CD4-positive, CD25-positive, alpha-beta regulatory T cell (primary cell): ENCODE measurements at regions not wholly inside any gene's neighbourhood (a gene's known extent, or its start where the extent isn't known, plus 50 kb on each side); places are given as distances from the start of the nearest gene placed in this dataset.

ENCODE experiments used
- ATAC-seq, 2 donors: fragments of 150-1000 bp; cut with Tn5 transposase; one replicate each; pipeline ENCODE4 v1.10.0; 2021; ENCODE audit warnings: low read depth in 2 of 2, moderate number of reproducible peaks in 2 of 2, moderate library complexity in 1 of 2
- DNase-seq, 3 donors: peaks; one replicate each; pipeline versions ENCODE4 v3.0.0 to v3.0.0-alpha.2; 2012 to 2022; ENCODE audit warnings: mixed read lengths in 1 of 3
- H3K27ac ChIP-seq: one replicate; pipeline ENCODE4 v1.7.0; 2013; ENCODE audit warnings: mild to moderate bottlenecking, low read length; ENCODE audit not compliant: insufficient read depth, poor library complexity, severe bottlenecking
- H3K27me3 ChIP-seq: one replicate; pipeline ENCODE4 v1.7.0; 2013; ENCODE audit warnings: low read length; ENCODE audit not compliant: control insufficient read depth, insufficient read depth
- H3K36me3 ChIP-seq: one replicate; pipeline ENCODE4 v1.7.0; 2013; ENCODE audit warnings: mild to moderate bottlenecking, low read length, moderate library complexity; ENCODE audit not compliant: control insufficient read depth, insufficient read depth
- H3K4me1 ChIP-seq: 2 replicates; pipeline ENCODE4 v1.7.0; 2013; ENCODE audit warnings: mild to moderate bottlenecking, low read length; ENCODE audit not compliant: insufficient read depth, control insufficient read depth, poor library complexity, severe bottlenecking
- H3K4me3 ChIP-seq: one replicate; pipeline ENCODE4 v1.7.0; 2013; ENCODE audit warnings: low read depth, mild to moderate bottlenecking, low read length, moderate library complexity
- H3K9me3 ChIP-seq, 2 experiments: 1 replicate in 1 of 2; 2 replicates in 1 of 2; pipeline ENCODE4 v1.7.0; 2013; ENCODE audit warnings: low read length in 2 of 2, mild to moderate bottlenecking in 1 of 2, moderate library complexity in 1 of 2; ENCODE audit not compliant: control insufficient read depth in 2 of 2
- H3K27ac Mint-ChIP-seq, 3 donors: one replicate each; pipeline ENCODE4 v1.8.0; 2020 to 2022; ENCODE audit warnings: mild to moderate bottlenecking in 3 of 3, mixed read lengths in 3 of 3, moderate library complexity in 2 of 3
- H3K27me3 Mint-ChIP-seq: one replicate; pipeline ENCODE4 v1.8.0; 2022; ENCODE audit warnings: mild to moderate bottlenecking, mixed read lengths
- H3K36me3 Mint-ChIP-seq: one replicate; pipeline ENCODE4 v1.8.0; 2020; ENCODE audit warnings: mixed read lengths
- H3K4me1 Mint-ChIP-seq, 4 donors: one replicate each; pipeline ENCODE4 v1.8.0; 2020 to 2022; ENCODE audit warnings: mixed read lengths in 4 of 4, mild to moderate bottlenecking in 1 of 4
- H3K4me3 Mint-ChIP-seq, 4 donors: one replicate each; pipeline ENCODE4 v1.8.0; 2020 to 2022; ENCODE audit warnings: mild to moderate bottlenecking in 4 of 4, mixed read lengths in 4 of 4, moderate library complexity in 3 of 4
- H3K9me3 Mint-ChIP-seq, 7 donors: one replicate each; pipeline ENCODE4 v1.8.0; 2020 to 2022; ENCODE audit warnings: mixed read lengths in 7 of 7, mild to moderate bottlenecking in 3 of 7, moderate library complexity in 2 of 7

DNA sequence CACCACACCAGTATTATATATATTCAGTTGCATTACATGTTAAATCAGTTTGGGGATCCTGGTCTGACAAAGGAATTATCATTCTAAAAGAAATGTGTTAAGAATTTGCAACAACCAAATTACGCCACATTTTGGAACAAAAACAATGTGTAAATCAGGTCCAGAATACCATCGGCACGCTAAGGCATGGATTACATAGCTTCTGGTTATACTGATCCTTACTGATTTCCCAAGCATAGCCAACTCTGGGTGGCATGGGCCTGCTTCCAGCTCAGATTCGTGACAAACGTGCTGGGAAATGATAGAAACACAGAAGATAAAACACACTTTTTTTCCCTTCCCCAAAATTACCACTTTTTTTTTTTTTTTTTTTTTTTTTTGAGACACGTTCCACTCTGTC, 660.0 kb downstream of the SORCS1 start:
- no peak for DNase-seq
- Histone ChIP-seq H3K4me1 (no peaks in the 10 kb centered on the region), H3K4me3 (no peak overlapping the region), H3K9me3 (no peaks in the 10 kb centered on the region), H3K27ac (no peak overlapping the region), H3K36me3 (no peaks in the 10 kb centered on the region), H3K27me3 (no peaks in the 10 kb centered on the region)
- no peaks in the 10 kb centered on the region for H3K27me3 Mint-ChIP-seq
- ATAC-seq: no peak
- H3K36me3 Mint-ChIP-seq: no peaks in the 10 kb centered on the region
- H3K27ac Mint-ChIP-seq: no peak overlapping the region
- H3K4me1 Mint-ChIP-seq: no peaks in the 10 kb centered on the region
- no peak overlapping the region for H3K4me3 Mint-ChIP-seq
- H3K9me3 Mint-ChIP-seq: peaks cover 0 to 20% (median 10%) of the 10 kb centered on the region in 7 donors

DNA sequence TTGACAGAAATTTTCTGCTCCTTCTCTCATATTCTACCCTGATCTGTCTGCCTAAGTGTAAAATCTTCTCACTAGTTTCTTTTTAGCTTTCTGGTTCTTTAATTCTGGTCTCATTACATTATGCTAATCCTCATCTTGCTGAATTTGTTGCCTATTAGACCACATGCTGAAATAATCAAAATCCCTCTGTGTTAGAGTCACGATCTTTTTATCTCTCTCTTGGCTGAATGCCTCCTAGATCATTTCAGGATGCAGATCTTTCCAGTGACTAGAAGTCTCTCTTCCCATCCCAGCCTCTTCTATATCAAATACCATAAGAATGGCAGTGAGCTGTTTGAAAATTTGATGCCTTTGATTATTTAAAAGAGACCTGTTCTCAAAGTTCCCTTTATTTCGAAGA, 661.9 kb downstream of the SORCS1 start:
- Mint-ChIP-seq H3K9me3 (peaks cover 0 to 26% (median 13%) of the 10 kb centered on the region in 7 donors), H3K27ac (no peak overlapping the region), H3K4me3 (no peak overlapping the region), H3K4me1 (no peaks in the 10 kb centered on the region), H3K27me3 (no peaks in the 10 kb centered on the region), H3K36me3 (no peaks in the 10 kb centered on the region)
- no peaks in the 10 kb centered on the region for H3K27me3 ChIP-seq
- H3K4me3 ChIP-seq: no peak overlapping the region
- no peaks in the 10 kb centered on the region for H3K4me1 ChIP-seq
- no peak overlapping the region for H3K27ac ChIP-seq
- DNase-seq: no peak
- H3K36me3 ChIP-seq: no peaks in the 10 kb centered on the region
- no peaks in the 10 kb centered on the region for H3K9me3 ChIP-seq
- no peak for ATAC-seq

- no peaks in the 10 kb centered on the region for H3K36me3 ChIP-seq
- H3K27me3 Mint-ChIP-seq: no peaks in the 10 kb centered on the region
- no peaks in the 10 kb centered on the region for H3K9me3 ChIP-seq
- no peaks in the 10 kb centered on the region for H3K4me1 ChIP-seq
- no peaks in the 10 kb centered on the region for H3K36me3 Mint-ChIP-seq
- ATAC-seq (no peak), DNase-seq (no peak)
- no peak overlapping the region for H3K27ac Mint-ChIP-seq
- H3K4me1 Mint-ChIP-seq: no peaks in the 10 kb centered on the region
- H3K9me3 Mint-ChIP-seq: peaks cover 0 to 26% (median 12%) of the 10 kb centered on the region in 7 donors
- no peak overlapping the region for H3K27ac ChIP-seq
- H3K27me3 ChIP-seq: no peaks in the 10 kb centered on the region
- no peak overlapping the region for H3K4me3 ChIP-seq
- peak overlapping the region in 1 of 4 donors; percentile 52 for H3K4me3 Mint-ChIP-seq
Measured at GRCh38 chr10:106500925-106501525, 663.5 kb downstream of the SORCS1 start.

DNA sequence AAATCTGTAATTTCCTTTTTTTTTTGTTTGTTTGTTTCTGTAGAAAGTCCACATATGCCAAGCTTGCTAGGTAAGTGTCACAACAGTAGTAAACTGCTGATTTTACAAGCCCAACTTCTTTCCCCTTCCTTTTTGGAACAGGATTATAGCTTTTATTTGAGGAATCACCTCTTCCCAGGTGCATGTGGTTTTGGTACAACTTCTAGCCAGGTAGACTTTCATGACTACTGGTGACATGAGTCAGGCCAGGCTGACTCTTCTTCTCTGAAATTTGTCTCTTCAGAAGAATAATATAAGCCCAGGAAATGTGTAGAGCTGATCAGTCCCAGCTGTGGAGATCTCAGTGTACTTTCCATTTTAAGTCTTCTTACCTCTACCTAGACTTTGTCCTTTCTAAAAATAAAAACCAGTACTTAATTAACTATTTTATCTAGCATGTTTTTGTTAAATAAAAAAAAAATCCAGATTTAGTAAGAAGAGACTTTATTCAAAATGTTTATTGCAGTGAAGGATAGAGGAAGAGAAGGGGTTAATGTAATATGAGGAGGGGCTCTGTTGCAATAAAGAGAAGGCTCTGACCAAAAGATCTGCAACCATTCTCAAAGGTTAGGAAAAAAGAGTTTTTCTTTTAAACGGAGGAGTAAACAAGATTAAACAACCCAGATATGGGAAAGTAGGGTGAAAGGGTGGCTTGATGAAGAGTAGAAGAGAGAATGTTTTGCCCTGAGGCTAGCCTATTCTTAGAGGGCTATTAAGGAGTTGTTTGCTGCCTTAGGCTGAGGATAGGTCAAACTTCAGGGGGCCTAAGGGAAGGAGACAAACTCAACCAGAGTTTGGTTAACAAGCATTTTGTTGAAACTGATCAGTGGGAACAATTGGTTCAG, 664.2 kb downstream of the SORCS1 start:
- H3K4me3 Mint-ChIP-seq: peak overlapping the region in 1 of 4 donors; percentile 52
- H3K9me3 Mint-ChIP-seq: peaks cover 0 to 21% (median 14%) of the 10 kb centered on the region in 7 donors
- no peak overlapping the region for H3K4me3 ChIP-seq
- H3K36me3 Mint-ChIP-seq: no peaks in the 10 kb centered on the region
- no peaks in the 10 kb centered on the region for H3K36me3 ChIP-seq
- no peak for ATAC-seq
- H3K27ac Mint-ChIP-seq: no peak overlapping the region
- H3K4me1 ChIP-seq: no peaks in the 10 kb centered on the region
- no peaks in the 10 kb centered on the region for H3K27me3 ChIP-seq
- no peaks in the 10 kb centered on the region for H3K4me1 Mint-ChIP-seq
- H3K9me3 ChIP-seq: no peaks in the 10 kb centered on the region
- H3K27me3 Mint-ChIP-seq: no peaks in the 10 kb centered on the region
- DNase-seq: no peak
- H3K27ac ChIP-seq: no peak overlapping the region

DNA sequence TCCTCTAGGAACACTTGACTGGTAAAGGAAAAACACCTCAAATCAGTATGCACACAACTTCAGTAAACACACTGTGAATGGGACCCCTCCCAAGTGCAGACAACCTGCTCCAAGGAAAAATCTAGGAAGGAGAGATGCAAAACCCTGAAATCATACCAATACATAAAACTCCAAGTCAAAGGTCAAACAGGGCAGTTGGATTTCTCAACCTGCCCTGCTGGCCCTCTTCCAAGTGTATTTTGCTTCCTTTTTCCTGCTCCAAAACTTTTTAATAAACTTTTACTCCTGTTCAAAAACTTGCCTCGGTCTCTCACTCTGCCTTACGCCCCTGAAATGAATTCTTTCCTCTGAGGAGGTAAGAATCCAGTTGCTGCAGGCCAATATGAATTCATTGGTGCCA, 665.1 kb downstream of the SORCS1 start:
- no peak overlapping the region for H3K4me3 Mint-ChIP-seq
- H3K36me3 Mint-ChIP-seq: no peaks in the 10 kb centered on the region
- no peaks in the 10 kb centered on the region for H3K9me3 ChIP-seq
- no peak overlapping the region for H3K27ac Mint-ChIP-seq
- no peaks in the 10 kb centered on the region for H3K4me1 Mint-ChIP-seq
- no peak for ATAC-seq
- H3K4me1 ChIP-seq: no peaks in the 10 kb centered on the region
- no peaks in the 10 kb centered on the region for H3K36me3 ChIP-seq
- DNase-seq: no peak
- H3K27ac ChIP-seq: no peak overlapping the region
- H3K9me3 Mint-ChIP-seq: peaks cover 0 to 19% (median 14%) of the 10 kb centered on the region in 7 donors
- no peaks in the 10 kb centered on the region for H3K27me3 Mint-ChIP-seq
- no peak overlapping the region for H3K4me3 ChIP-seq
- H3K27me3 ChIP-seq: no peaks in the 10 kb centered on the region

- Mint-ChIP-seq H3K36me3 (no peaks in the 10 kb centered on the region), H3K27me3 (no peaks in the 10 kb centered on the region), H3K4me1 (no peaks in the 10 kb centered on the region), H3K4me3 (no peak overlapping the region), H3K27ac (no peak overlapping the region), H3K9me3 (peaks cover 0 to 18% (median 12%) of the 10 kb centered on the region in 7 donors)
- Histone ChIP-seq H3K36me3 (no peaks in the 10 kb centered on the region), H3K9me3 (no peaks in the 10 kb centered on the region), H3K27ac (no peak overlapping the region), H3K4me1 (no peaks in the 10 kb centered on the region), H3K4me3 (no peak overlapping the region), H3K27me3 (no peaks in the 10 kb centered on the region)
- DNase-seq: no peak
- ATAC-seq: no peak
Measured at GRCh38 chr10:106498675-106499074, 665.8 kb downstream of the SORCS1 start.

DNA sequence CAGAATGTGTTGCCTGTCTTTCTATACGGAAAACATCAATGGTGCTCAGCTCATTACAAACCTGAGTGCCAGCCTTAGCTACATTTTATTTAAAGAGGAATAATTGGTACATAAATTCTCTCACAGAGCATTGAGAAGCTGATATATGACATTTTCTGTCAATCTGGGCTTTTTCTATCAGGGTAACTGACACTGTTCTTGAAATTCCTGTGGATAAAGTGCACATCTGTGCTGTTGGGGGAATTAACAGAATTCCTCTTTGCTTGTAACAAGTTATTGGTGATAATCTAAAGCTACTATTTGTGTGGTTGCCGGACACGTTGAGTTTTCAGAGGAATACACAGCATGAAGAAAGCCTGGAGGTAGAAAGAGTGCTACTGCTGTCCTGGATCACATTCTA, 668.6 kb downstream of the SORCS1 start:
- Histone ChIP-seq H3K27me3 (no peaks in the 10 kb centered on the region), H3K4me3 (no peak overlapping the region), H3K4me1 (no peaks in the 10 kb centered on the region), H3K9me3 (no peaks in the 10 kb centered on the region), H3K27ac (no peak overlapping the region), H3K36me3 (no peaks in the 10 kb centered on the region)
- H3K4me3 Mint-ChIP-seq: no peak overlapping the region
- no peak overlapping the region for H3K27ac Mint-ChIP-seq
- H3K9me3 Mint-ChIP-seq: peaks cover 0 to 27% (median 8%) of the 10 kb centered on the region in 7 donors
- no peak for DNase-seq
- no peaks in the 10 kb centered on the region for H3K4me1 Mint-ChIP-seq
- no peak for ATAC-seq
- no peaks in the 10 kb centered on the region for H3K36me3 Mint-ChIP-seq
- H3K27me3 Mint-ChIP-seq: no peaks in the 10 kb centered on the region

- H3K36me3 Mint-ChIP-seq: no peaks in the 10 kb centered on the region
- Histone ChIP-seq H3K9me3 (peaks cover 0 to 4% of the 10 kb centered on the region in 2 experiments), H3K27ac (no peak overlapping the region), H3K36me3 (no peaks in the 10 kb centered on the region), H3K27me3 (no peaks in the 10 kb centered on the region), H3K4me3 (no peak overlapping the region), H3K4me1 (no peaks in the 10 kb centered on the region)
- no peak overlapping the region for H3K27ac Mint-ChIP-seq
- peaks cover 0 to 22% (median 8%) of the 10 kb centered on the region in 7 donors for H3K9me3 Mint-ChIP-seq
- DNase-seq (no peak), ATAC-seq (no peak)
- no peaks in the 10 kb centered on the region for H3K4me1 Mint-ChIP-seq
- no peak overlapping the region for H3K4me3 Mint-ChIP-seq
- H3K27me3 Mint-ChIP-seq: no peaks in the 10 kb centered on the region
Measured at GRCh38 chr10:106493751-106494150, 670.8 kb downstream of the SORCS1 start.
